Cardiac fibroblast (primary cell): ENCODE measurements at regions not wholly inside any gene's neighbourhood (a gene's known extent, or its start where the extent isn't known, plus 50 kb on each side); places are given as distances from the start of the nearest gene placed in this dataset.

Source experiments
- DNase-seq, 2 donors: peaks; one replicate each; pipeline versions ENCODE4 v3.0.0 to v3.0.0-alpha.2; 2010; ENCODE audit warnings: low read depth in 2 of 2
- H3K4me3 ChIP-seq, 2 donors: replicated peaks in 1 of 2; 1 replicate in 1 of 2; 2 replicates in 1 of 2; pipeline ENCODE4 v1.5.1; 2011; ENCODE audit warnings: low read depth in 2 of 2, low read length in 2 of 2, mild to moderate bottlenecking in 2 of 2, moderate library complexity in 1 of 2
- CTCF ChIP-seq: IDR thresholded peaks from one replicate; pipeline ENCODE4 v1.5.1; 2011; ENCODE audit warnings: low read depth, mild to moderate bottlenecking, low read length, inconsistent platforms

DNA sequence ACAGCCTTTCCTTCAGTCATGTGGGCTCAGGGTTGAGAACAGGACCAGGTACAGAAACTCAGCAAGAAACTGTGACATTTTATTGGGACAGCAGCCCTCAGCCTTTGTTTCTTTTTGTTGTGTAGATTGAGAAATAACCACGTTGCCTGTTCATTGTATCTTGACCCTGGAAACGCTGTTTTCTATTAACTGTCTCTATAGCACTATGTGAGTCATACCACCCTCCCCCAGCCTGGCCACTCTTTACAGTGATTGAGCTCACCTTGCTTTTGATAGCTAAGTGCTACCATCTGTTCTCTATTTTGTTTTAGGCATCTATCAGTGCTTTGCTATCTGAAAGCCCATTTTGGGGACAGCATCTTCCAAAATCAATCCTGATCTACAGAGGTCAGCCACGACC, 127.9 kb downstream of the CD47 start:
- peak; percentile 77 to 78 for DNase-seq
- no peak for TF ChIP-seq CTCF
- no peak overlapping the region for H3K4me3 ChIP-seq

DNA sequence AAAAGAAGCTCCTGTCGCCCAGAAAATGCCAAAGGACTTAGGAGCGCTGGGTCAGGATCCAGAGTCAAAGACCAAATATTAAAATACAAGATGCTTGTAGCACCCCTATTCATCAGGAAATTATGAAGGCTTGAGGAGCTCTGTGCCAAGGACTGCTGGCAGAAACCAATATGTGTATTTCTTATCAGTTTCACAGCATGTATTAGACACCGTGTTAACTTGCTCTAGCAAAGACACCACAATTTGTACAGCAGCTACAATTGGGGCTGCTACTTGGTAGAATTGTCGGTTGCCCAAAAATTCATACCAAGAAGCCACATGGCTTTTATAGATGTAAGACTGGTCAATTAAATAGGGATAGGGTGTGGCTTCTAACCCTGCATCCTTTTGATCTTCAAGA, 128.8 kb downstream of the CD47 start:
- no peak overlapping the region for H3K4me3 ChIP-seq
- TF ChIP-seq CTCF = no peak
- DNase-seq = no peak

GRCh38 chr3:107959550-107960154, 131.2 kb downstream of the CD47 start:
- DNase-seq = peak; percentile 72 to 90
- no peak for TF ChIP-seq CTCF
- no peak overlapping the region for H3K4me3 ChIP-seq

- no peak for TF ChIP-seq CTCF
- H3K4me3 ChIP-seq = no peak overlapping the region
- peak; percentile 40 to 55 for DNase-seq
Measured at GRCh38 chr3:107958146-107958545, 132.7 kb downstream of the CD47 start.

- TF ChIP-seq CTCF = no peak
- peak overlapping the region; percentile 1 to 4 for H3K4me3 ChIP-seq
- peak; percentile 73 to 97 for DNase-seq
Measured at GRCh38 chr3:107956991-107957900, 133.6 kb downstream of the CD47 start.

GRCh38 chr3:107954845-107955244, 136.0 kb downstream of the CD47 start:
- no peak overlapping the region for H3K4me3 ChIP-seq
- no peak for TF ChIP-seq CTCF

More at GRCh38 chr3:107954845-107955244, 136.0 kb downstream of the CD47 start:
- no peak for DNase-seq
